ENCODE measurements at regions not wholly inside any gene's neighbourhood (a gene's known extent, or its start where the extent isn't known, plus 50 kb on each side); places are given as distances from the start of the nearest gene placed in this dataset.

GRCh38 chr3:135781026-135781815 lies 184.3 kb upstream of the PPP2R3A start:
- TF ChIP-seq POLR2AphosphoS5 (IDR thresholded peaks at IDR 0.05) (no peak), REST (IDR thresholded peaks at IDR 0.05; ENCODE audit: borderline replicate concordance) (no peak), MXI1 (conservative IDR thresholded peaks at IDR 0.05; ENCODE audit: poor library complexity, severe bottlenecking) (no peak), EP300 (conservative IDR thresholded peaks at IDR 0.05; ENCODE audit: poor library complexity, severe bottlenecking) (no peak), RAD21 (conservative IDR thresholded peaks at IDR 0.05) (no peak), SMC3 (conservative IDR thresholded peaks at IDR 0.05; ENCODE audit: poor library complexity) (no peak), CTCF (IDR thresholded peaks at IDR 0.05; ENCODE audit: poor library complexity, severe bottlenecking) (no peak), EZH2 (IDR thresholded peaks at IDR 0.05; ENCODE audit: borderline replicate concordance, insufficient read depth, low read length, poor library complexity, severe bottlenecking) (no peak), TAF1 (IDR thresholded peaks at IDR 0.05; ENCODE audit: low read depth) (no peak)
- H2AFZ ChIP-seq (ENCODE audit: low read depth, low read length) = no peak overlapping the region
- no peaks in the 10 kb centered on the region for H3K27me3 ChIP-seq (ENCODE audit: insufficient read depth, low read depth, low read length)
- no peaks in the 10 kb centered on the region for H3F3A ChIP-seq (ENCODE audit: insufficient read depth, low read length, poor library complexity, severe bottlenecking)
- H3K27ac ChIP-seq (ENCODE audit: low read length) = no peak overlapping the region
- H3K36me3 ChIP-seq (ENCODE audit: insufficient read depth, low read length) = no peaks in the 10 kb centered on the region
- H3K79me2 ChIP-seq (replicated peaks; ENCODE audit: insufficient read depth, low read length) = no peaks in the 10 kb centered on the region
- H3K9me2 ChIP-seq (ENCODE audit: insufficient read depth, low read length) = no peaks in the 10 kb centered on the region
- H3K9ac ChIP-seq (ENCODE audit: low read length) = no peak overlapping the region
- no peak overlapping the region for H3K4me2 ChIP-seq (ENCODE audit: low read length)
- no peaks in the 10 kb centered on the region for H4K20me1 ChIP-seq (ENCODE audit: insufficient read depth)
- no peaks in the 10 kb centered on the region for H3K9me3 ChIP-seq (ENCODE audit: low read length)
- no peak overlapping the region for H3K4me3 ChIP-seq (ENCODE audit: low read length)

GRCh38 chr3:135784557-135784956 lies 181.0 kb upstream of the PPP2R3A start:
- H3K9ac ChIP-seq (ENCODE audit: low read length) = no peak overlapping the region
- no peak overlapping the region for H2AFZ ChIP-seq (ENCODE audit: low read depth, low read length)
- no peak overlapping the region for H3K4me2 ChIP-seq (ENCODE audit: low read length)
- H4K20me1 ChIP-seq (ENCODE audit: insufficient read depth) = no peaks in the 10 kb centered on the region
- no peaks in the 10 kb centered on the region for H3K9me2 ChIP-seq (ENCODE audit: insufficient read depth, low read length)
- H3K4me3 ChIP-seq (ENCODE audit: low read length) = no peak overlapping the region
- H3K9me3 ChIP-seq (ENCODE audit: low read length) = no peaks in the 10 kb centered on the region
- H3F3A ChIP-seq (ENCODE audit: insufficient read depth, low read length, poor library complexity, severe bottlenecking) = no peaks in the 10 kb centered on the region
- H3K27ac ChIP-seq (ENCODE audit: low read length) = no peak overlapping the region
- TF ChIP-seq REST (IDR thresholded peaks at IDR 0.05; ENCODE audit: borderline replicate concordance) (no peak), POLR2AphosphoS5 (IDR thresholded peaks at IDR 0.05) (no peak), CTCF (IDR thresholded peaks at IDR 0.05; ENCODE audit: poor library complexity, severe bottlenecking) (no peak), EZH2 (IDR thresholded peaks at IDR 0.05; ENCODE audit: borderline replicate concordance, insufficient read depth, low read length, poor library complexity, severe bottlenecking) (no peak), MXI1 (conservative IDR thresholded peaks at IDR 0.05; ENCODE audit: poor library complexity, severe bottlenecking) (no peak), RAD21 (conservative IDR thresholded peaks at IDR 0.05) (no peak), SMC3 (conservative IDR thresholded peaks at IDR 0.05; ENCODE audit: poor library complexity) (no peak), EP300 (conservative IDR thresholded peaks at IDR 0.05; ENCODE audit: poor library complexity, severe bottlenecking) (no peak), TAF1 (IDR thresholded peaks at IDR 0.05; ENCODE audit: low read depth) (no peak)
- H3K27me3 ChIP-seq (ENCODE audit: insufficient read depth, low read depth, low read length) = no peaks in the 10 kb centered on the region
- H3K79me2 ChIP-seq (replicated peaks; ENCODE audit: insufficient read depth, low read length) = no peaks in the 10 kb centered on the region
- no peaks in the 10 kb centered on the region for H3K36me3 ChIP-seq (ENCODE audit: insufficient read depth, low read length)

Measured in neural cell (in vitro differentiated cells).